ENCODE measurements at regions not wholly inside any gene's neighbourhood (a gene's known extent, or its start where the extent isn't known, plus 50 kb on each side); places are given as distances from the start of the nearest gene placed in this dataset.
"Not testable (repeated sequence)": the region's sequence is repeated elsewhere in the genome, so short reads cannot be mapped to it uniquely, and the experiment has no call there.

- TF ChIP-seq CTCF (IDR thresholded peaks at IDR 0.05; ENCODE audit: low read depth, low read length, missing control alignments), result no peak
- H3K4me3 ChIP-seq (replicated peaks; ENCODE audit: low read depth, low read length), result no peak overlapping the region
- no peak for DNase-seq (ENCODE audit: extremely low read depth, low read depth)
These were observed 111.5 kb upstream of the SFRP2 start for GRCh38 chr4:153900426-153900825.

GRCh38 chr4:153890761-153891160 is 101.9 kb upstream of the SFRP2 start:
- no peak for TF ChIP-seq CTCF (IDR thresholded peaks at IDR 0.05; ENCODE audit: low read depth, low read length, missing control alignments)
- no peak for DNase-seq (ENCODE audit: extremely low read depth, low read depth)
- H3K4me3 ChIP-seq (replicated peaks; ENCODE audit: low read depth, low read length), result no peak overlapping the region

- TF ChIP-seq CTCF (IDR thresholded peaks at IDR 0.05; ENCODE audit: low read depth, low read length, missing control alignments), result no peak
- DNase-seq (ENCODE audit: extremely low read depth, low read depth), result no peak
- H3K4me3 ChIP-seq (replicated peaks; ENCODE audit: low read depth, low read length), result no peak overlapping the region
These were observed 98.3 kb upstream of the SFRP2 start for GRCh38 chr4:153887217-153887616.

GRCh38 chr4:153884325-153884724 is 95.4 kb upstream of the SFRP2 start:
- TF ChIP-seq CTCF (IDR thresholded peaks at IDR 0.05; ENCODE audit: low read depth, low read length, missing control alignments), result no peak
- no peak overlapping the region for H3K4me3 ChIP-seq (replicated peaks; ENCODE audit: low read depth, low read length)
- no peak for DNase-seq (ENCODE audit: extremely low read depth, low read depth)

- TF ChIP-seq CTCF (IDR thresholded peaks at IDR 0.05; ENCODE audit: low read depth, low read length, missing control alignments), result no peak
- H3K4me3 ChIP-seq (replicated peaks; ENCODE audit: low read depth, low read length), result no peak overlapping the region
- no peak for DNase-seq (ENCODE audit: extremely low read depth, low read depth)
These were observed 92.1 kb upstream of the SFRP2 start for GRCh38 chr4:153880983-153881382.

- no peak overlapping the region for H3K4me3 ChIP-seq (replicated peaks; ENCODE audit: low read depth, low read length)
- TF ChIP-seq CTCF (IDR thresholded peaks at IDR 0.05; ENCODE audit: low read depth, low read length, missing control alignments), result no peak
- no peak for DNase-seq (ENCODE audit: extremely low read depth, low read depth)
These were observed 89.0 kb upstream of the SFRP2 start for GRCh38 chr4:153877898-153878297.

- DNase-seq (ENCODE audit: extremely low read depth, low read depth), result no peak
- no peak overlapping the region for H3K4me3 ChIP-seq (replicated peaks; ENCODE audit: low read depth, low read length)
- no peak for TF ChIP-seq CTCF (IDR thresholded peaks at IDR 0.05; ENCODE audit: low read depth, low read length, missing control alignments)
These were observed 84.9 kb upstream of the SFRP2 start for GRCh38 chr4:153873741-153874140.

- not testable (repeated sequence) for DNase-seq (ENCODE audit: extremely low read depth, low read depth); H3K4me3 ChIP-seq (replicated peaks; ENCODE audit: low read depth, low read length)
These were observed 77.9 kb upstream of the SFRP2 start for GRCh38 chr4:153866766-153867165.

All from HFF-Myc (cell line).